IPS DF 4.7 (cell line): ENCODE measurements at regions not wholly inside any gene's neighbourhood (a gene's known extent, or its start where the extent isn't known, plus 50 kb on each side); places are given as distances from the start of the nearest gene placed in this dataset.
"Not testable (repeated sequence)": the region's sequence is repeated elsewhere in the genome, so short reads cannot be mapped to it uniquely, and the experiment has no call there.

Source experiments
- DNase-seq: peaks from one replicate; pipeline ENCODE4 v3.0.0-alpha.2; 2013; ENCODE audit warnings: low spot score; ENCODE audit errors: extremely low read depth

GRCh38 chr11:129637473-129637872 is 178.2 kb upstream of the TMEM45B start:
- no peak for DNase-seq

DNA sequence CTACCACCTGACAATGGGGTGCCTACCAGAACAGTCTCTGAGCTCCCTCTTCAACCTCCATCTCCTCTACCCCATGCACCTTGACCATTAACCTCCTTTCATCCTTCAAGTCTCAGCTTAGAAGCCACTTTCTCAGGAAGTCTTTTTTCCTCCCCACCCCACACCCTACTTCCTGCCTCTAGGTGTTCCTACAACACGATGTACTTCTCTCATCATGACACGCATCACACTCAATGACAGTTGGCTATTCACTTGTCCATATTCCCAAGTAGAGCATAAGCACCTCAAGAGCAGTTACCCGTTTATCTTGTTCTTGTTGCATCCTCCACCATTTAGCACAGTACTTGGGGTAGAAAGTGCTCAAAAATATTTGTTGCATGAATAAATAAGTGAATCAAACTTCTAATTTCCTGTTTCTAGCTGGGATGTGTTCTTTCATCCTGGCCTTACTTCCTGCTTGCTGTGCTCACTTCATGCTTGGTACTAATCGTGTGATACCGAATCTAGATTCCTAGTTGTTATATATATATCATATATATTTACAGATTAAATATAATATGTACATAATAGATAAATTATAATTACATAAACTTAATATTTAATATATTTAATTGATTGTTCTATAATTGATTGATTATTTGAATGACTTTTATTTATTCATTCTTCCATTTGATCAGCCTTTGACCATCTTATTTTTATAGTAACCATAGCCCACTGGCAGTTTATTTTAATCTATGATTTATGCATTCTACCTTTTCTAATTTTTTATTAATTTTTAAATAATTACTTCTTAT is 177.5 kb upstream of the TMEM45B start:
- DNase-seq, result no peak

GRCh38 chr11:129639300-129639699 is 176.3 kb upstream of the TMEM45B start:
- no peak for DNase-seq

- no peak for DNase-seq
Measured at GRCh38 chr11:129640671-129641070, 175.0 kb upstream of the TMEM45B start.

GRCh38 chr11:129643031-129643721 is 172.5 kb upstream of the TMEM45B start:
- no peak for DNase-seq

- DNase-seq, result no peak
Measured at GRCh38 chr11:129644326-129644725, 171.3 kb upstream of the TMEM45B start.

DNA sequence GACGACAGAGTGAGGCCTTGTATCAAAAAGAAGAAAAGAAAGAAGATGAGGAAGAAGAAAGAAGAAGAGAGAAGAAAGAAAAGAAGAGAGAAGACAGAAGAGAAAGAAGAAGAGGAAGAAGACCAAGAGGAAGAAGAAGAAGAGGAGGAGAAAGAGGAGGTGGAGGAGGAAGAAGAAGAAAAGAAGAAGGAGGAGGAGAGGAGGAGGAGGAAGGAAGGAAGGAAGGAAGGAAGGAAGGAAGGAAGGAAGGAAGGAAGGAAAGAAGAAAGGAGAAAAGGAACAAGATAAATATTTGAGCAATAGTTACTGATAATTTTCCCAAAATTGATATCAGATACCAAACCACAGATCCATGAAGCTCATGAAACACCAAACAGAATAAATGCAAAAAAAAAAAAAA is 169.7 kb upstream of the TMEM45B start:
- DNase-seq, result no peak

- not testable (repeated sequence) for DNase-seq
Measured at GRCh38 chr11:129650044-129650443, 165.6 kb upstream of the TMEM45B start.

DNA sequence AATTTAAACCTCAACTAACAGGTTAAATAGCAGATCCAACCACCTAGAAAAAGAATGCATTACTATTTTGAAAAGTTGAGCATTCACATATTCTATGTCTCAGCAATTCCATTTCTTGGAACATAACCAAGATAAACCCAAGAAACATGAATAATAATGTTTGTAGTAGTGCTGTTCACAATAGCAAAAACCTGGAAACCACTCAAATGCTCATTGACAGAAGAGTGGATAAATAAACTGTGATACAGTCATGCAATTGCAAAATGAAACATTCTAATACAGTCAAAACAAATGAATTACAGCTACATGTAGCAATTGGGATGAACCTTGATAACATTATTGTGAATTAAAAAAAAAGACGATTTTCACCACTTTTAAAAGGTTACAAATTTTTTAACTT is 162.8 kb upstream of the TMEM45B start:
- no peak for DNase-seq

- DNase-seq, result no peak
Measured at GRCh38 chr11:129655247-129655832, 160.3 kb upstream of the TMEM45B start.

GRCh38 chr11:129657866-129658525 is 157.7 kb upstream of the TMEM45B start:
- DNase-seq, result no peak

GRCh38 chr11:129658526-129658867 is 157.2 kb upstream of the TMEM45B start:
- DNase-seq, result peak; percentile 19

- DNase-seq, result no peak
Measured at GRCh38 chr11:129680907-129681306, 134.7 kb upstream of the TMEM45B start.

DNA sequence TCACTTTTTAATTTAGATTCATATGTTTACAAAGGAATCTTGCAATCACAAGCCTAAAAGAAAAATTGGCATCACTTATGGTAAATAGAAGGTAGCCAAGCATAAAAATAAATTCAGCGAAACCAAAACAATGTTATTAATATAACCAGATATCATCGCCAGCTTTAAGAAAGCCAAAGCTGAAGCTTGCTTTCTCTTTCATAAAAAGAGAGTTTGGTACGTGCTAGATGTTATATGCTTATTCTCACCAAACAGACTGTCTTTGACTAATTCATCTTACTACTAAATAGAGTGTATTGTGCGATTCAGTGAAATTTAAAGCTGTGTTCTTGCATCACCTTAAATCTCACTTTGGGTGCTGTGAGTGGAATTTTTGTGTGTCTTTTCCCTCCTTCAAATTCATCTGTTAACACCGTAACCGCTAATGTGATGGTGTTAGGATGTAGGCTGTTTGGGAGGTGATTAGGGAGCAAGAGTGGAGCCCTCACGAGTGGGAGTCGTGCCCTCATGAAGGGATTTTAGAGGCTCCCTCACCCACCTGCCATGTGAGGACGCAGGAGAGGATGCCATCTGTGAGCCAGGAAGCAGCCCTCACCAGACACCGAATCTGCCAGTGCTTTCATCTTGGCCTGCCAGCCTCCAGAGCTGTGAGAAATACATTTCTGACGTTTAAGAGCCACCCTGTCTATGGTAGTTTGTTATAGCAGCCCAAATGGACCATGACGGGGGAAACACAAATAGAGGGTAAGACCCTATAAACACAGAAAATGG is 134.1 kb upstream of the TMEM45B start:
- DNase-seq, result no peak

- DNase-seq, result no peak
Measured at GRCh38 chr11:129686269-129686668, 129.4 kb upstream of the TMEM45B start.

- no peak for DNase-seq
Measured at GRCh38 chr11:129691142-129691541, 124.5 kb upstream of the TMEM45B start.

- DNase-seq, result no peak
Measured at GRCh38 chr11:129694538-129694937, 121.1 kb upstream of the TMEM45B start.

- no peak for DNase-seq
Measured at GRCh38 chr11:129694966-129695365, 120.7 kb upstream of the TMEM45B start.

GRCh38 chr11:129695571-129696308 is 119.9 kb upstream of the TMEM45B start:
- peak; percentile 33 for DNase-seq

DNA sequence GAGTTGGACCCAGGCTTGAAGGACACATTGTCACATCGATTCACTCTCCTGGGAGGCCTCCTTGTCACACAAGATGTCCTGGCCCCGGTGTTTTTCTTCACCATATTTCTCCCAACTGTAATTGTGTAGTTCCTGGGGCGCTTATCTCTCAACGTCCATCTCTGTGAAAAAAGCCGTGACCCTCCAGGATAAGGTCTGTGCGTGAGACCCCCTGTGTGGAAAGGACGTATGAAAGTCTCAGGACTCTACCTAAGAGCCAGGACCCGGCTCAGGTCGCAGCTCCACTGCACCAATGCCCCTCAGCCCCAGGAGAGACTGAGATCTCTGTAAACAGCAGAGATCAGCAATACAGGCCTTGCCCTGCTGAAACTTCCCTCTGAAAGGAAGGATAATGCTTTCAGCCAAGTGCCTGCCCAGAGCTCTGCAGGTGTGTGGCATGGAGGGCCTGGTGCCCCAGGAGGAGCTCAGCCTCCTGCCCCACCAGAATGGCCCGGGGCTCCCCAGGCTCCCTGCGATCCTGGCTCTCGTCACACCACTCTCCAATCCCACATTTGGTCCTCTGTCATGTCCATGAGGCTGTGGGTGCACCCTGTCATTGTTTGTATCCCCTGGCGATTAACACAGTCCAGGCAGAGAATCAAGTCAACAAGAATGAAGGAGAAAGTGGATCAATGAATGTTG is 119.2 kb upstream of the TMEM45B start:
- DNase-seq, result no peak
